H1 (cell line): ENCODE measurements at regions not wholly inside any gene's neighbourhood (a gene's known extent, or its start where the extent isn't known, plus 50 kb on each side); places are given as distances from the start of the nearest gene placed in this dataset.

ENCODE experiments used
- EP300 ChIP-seq, 2 experiments: IDR thresholded peaks; 1 replicate in 1 of 2; 2 replicates in 1 of 2; pipeline ENCODE4 v1.6.1; 2011 to 2012; ENCODE audit warnings: low read depth in 2 of 2, low read length in 2 of 2, mild to moderate bottlenecking in 2 of 2, borderline replicate concordance in 1 of 2, inconsistent platforms in 1 of 2, moderate library complexity in 1 of 2
- HDAC6 ChIP-seq: IDR thresholded peaks from one replicate; pipeline ENCODE4 v1.7.1; 2012; ENCODE audit warnings: low read depth, mild to moderate bottlenecking, inconsistent platforms, low read length, moderate library complexity
- JUN ChIP-seq: IDR thresholded peaks from 2 replicates; pipeline ENCODE4 v1.6.1; 2011; ENCODE audit warnings: low read depth, mild to moderate bottlenecking, improper control_type of control experiment, low read length
- JUND ChIP-seq: IDR thresholded peaks from 2 replicates; pipeline ENCODE4 v1.6.1; 2011; ENCODE audit warnings: mild to moderate bottlenecking, improper control_type of control experiment, low read length
- KDM4A ChIP-seq: IDR thresholded peaks from one replicate; pipeline ENCODE4 v1.7.1; 2012; ENCODE audit warnings: low read depth, mild to moderate bottlenecking, moderate library complexity, low read length, inconsistent platforms; ENCODE audit not compliant: severe bottlenecking
- MAFK ChIP-seq: IDR thresholded peaks from 2 replicates; pipeline ENCODE4 v1.6.1; 2012; ENCODE audit warnings: low read depth, mild to moderate bottlenecking, improper control_type of control experiment, low read length
- POLR2A ChIP-seq, 2 experiments: IDR thresholded peaks; 1 replicate in 1 of 2; 2 replicates in 1 of 2; pipeline ENCODE4 v1.6.1; 2011; ENCODE audit warnings: low read depth in 2 of 2, low read length in 2 of 2, mild to moderate bottlenecking in 2 of 2; ENCODE audit errors: control extremely low read depth in 1 of 2
- RFX5 ChIP-seq: IDR thresholded peaks from 2 replicates; pipeline ENCODE4 v1.6.1; 2011; ENCODE audit warnings: low read depth, low read length, improper control_type of control experiment, borderline replicate concordance
- TCF12 ChIP-seq: IDR thresholded peaks from 2 replicates; pipeline ENCODE4 v1.6.1; 2011; ENCODE audit warnings: low read depth, mild to moderate bottlenecking, low read length
- ZNF274 ChIP-seq: IDR thresholded peaks from 2 replicates; pipeline ENCODE4 v1.7.0; 2012; ENCODE audit warnings: low read length, borderline replicate concordance; ENCODE audit errors: extremely low read depth
- TF ChIP-seq, protein P1 (sequence below), 3 experiments: IDR thresholded peaks; 1 replicate in 2 of 3; 2 replicates in 1 of 3; pipeline versions ENCODE4 v1.5.1 to v1.6.1; 2011; ENCODE audit warnings: low read length in 3 of 3, mild to moderate bottlenecking in 3 of 3, inconsistent platforms in 2 of 3, low read depth in 1 of 3, moderate library complexity in 1 of 3; ENCODE audit not compliant: insufficient read depth in 1 of 3; ENCODE audit errors: control extremely low read depth in 1 of 3
- TF ChIP-seq, protein P2 (sequence below): IDR thresholded peaks from 2 replicates; pipeline ENCODE4 v1.6.1; 2012; ENCODE audit warnings: low read length, inconsistent platforms

DNA sequence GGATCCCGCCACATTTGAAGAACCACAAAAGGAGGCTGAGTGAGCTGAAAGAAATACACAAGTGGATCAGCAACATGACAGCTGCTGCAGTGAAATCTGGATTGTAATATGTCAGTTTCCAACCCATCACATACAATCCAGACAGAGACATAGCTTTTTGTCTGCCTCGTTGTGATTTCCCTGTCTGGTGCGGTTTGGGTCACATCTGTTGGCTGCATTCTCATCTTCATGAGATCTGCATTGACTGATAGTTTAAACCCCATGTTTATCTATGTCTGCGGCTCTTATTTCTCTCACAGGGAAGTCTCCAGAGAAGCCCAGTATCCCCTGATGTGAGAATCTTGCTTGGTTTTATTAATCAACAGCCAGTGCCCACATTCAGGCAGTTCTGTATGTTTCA, 403.1 kb upstream of the ZNF608 start:
- TF ChIP-seq, protein P1, sequence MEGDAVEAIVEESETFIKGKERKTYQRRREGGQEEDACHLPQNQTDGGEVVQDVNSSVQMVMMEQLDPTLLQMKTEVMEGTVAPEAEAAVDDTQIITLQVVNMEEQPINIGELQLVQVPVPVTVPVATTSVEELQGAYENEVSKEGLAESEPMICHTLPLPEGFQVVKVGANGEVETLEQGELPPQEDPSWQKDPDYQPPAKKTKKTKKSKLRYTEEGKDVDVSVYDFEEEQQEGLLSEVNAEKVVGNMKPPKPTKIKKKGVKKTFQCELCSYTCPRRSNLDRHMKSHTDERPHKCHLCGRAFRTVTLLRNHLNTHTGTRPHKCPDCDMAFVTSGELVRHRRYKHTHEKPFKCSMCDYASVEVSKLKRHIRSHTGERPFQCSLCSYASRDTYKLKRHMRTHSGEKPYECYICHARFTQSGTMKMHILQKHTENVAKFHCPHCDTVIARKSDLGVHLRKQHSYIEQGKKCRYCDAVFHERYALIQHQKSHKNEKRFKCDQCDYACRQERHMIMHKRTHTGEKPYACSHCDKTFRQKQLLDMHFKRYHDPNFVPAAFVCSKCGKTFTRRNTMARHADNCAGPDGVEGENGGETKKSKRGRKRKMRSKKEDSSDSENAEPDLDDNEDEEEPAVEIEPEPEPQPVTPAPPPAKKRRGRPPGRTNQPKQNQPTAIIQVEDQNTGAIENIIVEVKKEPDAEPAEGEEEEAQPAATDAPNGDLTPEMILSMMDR (IDR thresholded peaks at IDR 0.05; ENCODE audit: control extremely low read depth in 1 of 3, insufficient read depth in 1 of 3, low read depth in 1 of 3, low read length in 3 of 3): no peak
- TF ChIP-seq TCF12 (no peak), POLR2A (IDR thresholded peaks at IDR 0.05; ENCODE audit: control extremely low read depth in 1 of 2, low read depth in 2 of 2, low read length in 2 of 2) (no peak), ZNF274 (no peak), EP300 (IDR thresholded peaks at IDR 0.05; ENCODE audit: borderline replicate concordance in 1 of 2, low read depth in 2 of 2, low read length in 2 of 2) (no peak), HDAC6 (no peak), JUND (no peak), RFX5 (no peak), JUN (no peak), KDM4A (no peak), MAFK (no peak)
- TF ChIP-seq, protein P2, sequence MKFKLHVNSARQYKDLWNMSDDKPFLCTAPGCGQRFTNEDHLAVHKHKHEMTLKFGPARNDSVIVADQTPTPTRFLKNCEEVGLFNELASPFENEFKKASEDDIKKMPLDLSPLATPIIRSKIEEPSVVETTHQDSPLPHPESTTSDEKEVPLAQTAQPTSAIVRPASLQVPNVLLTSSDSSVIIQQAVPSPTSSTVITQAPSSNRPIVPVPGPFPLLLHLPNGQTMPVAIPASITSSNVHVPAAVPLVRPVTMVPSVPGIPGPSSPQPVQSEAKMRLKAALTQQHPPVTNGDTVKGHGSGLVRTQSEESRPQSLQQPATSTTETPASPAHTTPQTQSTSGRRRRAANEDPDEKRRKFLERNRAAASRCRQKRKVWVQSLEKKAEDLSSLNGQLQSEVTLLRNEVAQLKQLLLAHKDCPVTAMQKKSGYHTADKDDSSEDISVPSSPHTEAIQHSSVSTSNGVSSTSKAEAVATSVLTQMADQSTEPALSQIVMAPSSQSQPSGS: no peak
